Activated CD8-positive, alpha-beta T cell treated with anti-CD3 and anti-CD28 coated beads for 36 hours (primary cell): ENCODE measurements at regions not wholly inside any gene's neighbourhood (a gene's known extent, or its start where the extent isn't known, plus 50 kb on each side); places are given as distances from the start of the nearest gene placed in this dataset.

Source experiments
- ATAC-seq: fragments of 200-7000 bp; cut with Tn5 transposase; one replicate; pipeline ENCODE4 v1.10.0; 2021; ENCODE audit warnings: mild to moderate bottlenecking, moderate library complexity
- CTCF ChIA-PET: fragments of 350-600 bp; sonication (Branson Sonifier 250); formaldehyde crosslinking; loops from one replicate; lab custom pipeline; 2021; ENCODE audit warnings: antibody characterized with exemption; lab: Charles Lee
- POLR2A ChIA-PET: fragments of 350-600 bp; sonication (Branson Sonifier 250); formaldehyde crosslinking; loops from one replicate; lab custom pipeline; 2021; ENCODE audit warnings: antibody characterized with exemption; lab: Charles Lee
- DNase-seq: peaks from one replicate; pipeline ENCODE4 v3.0.0-alpha.2; 2020
- H3K27ac Mint-ChIP-seq: one replicate; pipeline ENCODE4 v1.8.0; 2021; ENCODE audit warnings: mild to moderate bottlenecking, mixed read lengths
- H3K27me3 Mint-ChIP-seq: one replicate; pipeline ENCODE4 v1.8.0; 2021; ENCODE audit warnings: mixed read lengths
- H3K36me3 Mint-ChIP-seq: one replicate; pipeline ENCODE4 v1.8.0; 2021; ENCODE audit warnings: low read depth, mixed read lengths
- H3K4me1 Mint-ChIP-seq: one replicate; pipeline ENCODE4 v1.8.0; 2021; ENCODE audit warnings: low read depth, mixed read lengths
- H3K4me3 Mint-ChIP-seq: one replicate; pipeline ENCODE4 v1.8.0; 2021; ENCODE audit warnings: mild to moderate bottlenecking, moderate library complexity, mixed read lengths
- H3K9me3 Mint-ChIP-seq: one replicate; pipeline ENCODE4 v1.8.0; 2021; ENCODE audit warnings: mixed read lengths
- CTCF ChIP-seq: fragments of 200-600 bp; IDR thresholded peaks from one replicate; pipeline ENCODE4 v1.8.0; 2022; ENCODE audit warnings: antibody characterized with exemption, mild to moderate bottlenecking
- intact Hi-C: fragments of 100-400 bp; cut with micrococcal nuclease; formaldehyde crosslinking; loops from one replicate; pipeline ENCODE4 v1.10.0; 2022

DNA sequence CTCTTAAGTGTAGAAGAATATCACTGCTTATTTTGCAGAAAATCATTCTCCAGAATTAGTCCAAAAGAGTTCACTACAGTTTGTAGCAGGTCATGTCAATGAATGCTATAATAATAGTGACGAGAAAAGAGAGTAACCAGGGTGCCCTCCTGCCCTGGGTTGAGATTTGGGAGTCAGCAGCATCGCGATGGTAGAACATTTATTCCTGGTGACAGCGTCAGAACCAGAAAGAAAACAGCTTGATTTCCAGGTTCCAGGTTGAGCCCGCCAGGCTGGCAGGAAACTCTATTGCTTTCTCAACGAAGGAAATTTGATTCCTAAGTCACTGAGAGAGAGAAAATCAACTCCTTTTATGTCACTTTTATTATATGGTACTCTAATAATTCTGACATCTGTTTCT, 550.3 kb downstream of the QKI start:
- Mint-ChIP-seq H3K27me3 (peaks cover 3% of the 10 kb centered on the region), H3K27ac (no peak overlapping the region), H3K4me3 (no peak overlapping the region), H3K9me3 (no peaks in the 10 kb centered on the region), H3K4me1 (no peaks in the 10 kb centered on the region), H3K36me3 (no peaks in the 10 kb centered on the region)
- intact Hi-C loops, result no loop called here
- ChIA-PET POLR2A (no interaction called here), CTCF (no interaction called here)
- no peak for DNase-seq
- no peak for TF ChIP-seq CTCF
- no peak for ATAC-seq

DNA sequence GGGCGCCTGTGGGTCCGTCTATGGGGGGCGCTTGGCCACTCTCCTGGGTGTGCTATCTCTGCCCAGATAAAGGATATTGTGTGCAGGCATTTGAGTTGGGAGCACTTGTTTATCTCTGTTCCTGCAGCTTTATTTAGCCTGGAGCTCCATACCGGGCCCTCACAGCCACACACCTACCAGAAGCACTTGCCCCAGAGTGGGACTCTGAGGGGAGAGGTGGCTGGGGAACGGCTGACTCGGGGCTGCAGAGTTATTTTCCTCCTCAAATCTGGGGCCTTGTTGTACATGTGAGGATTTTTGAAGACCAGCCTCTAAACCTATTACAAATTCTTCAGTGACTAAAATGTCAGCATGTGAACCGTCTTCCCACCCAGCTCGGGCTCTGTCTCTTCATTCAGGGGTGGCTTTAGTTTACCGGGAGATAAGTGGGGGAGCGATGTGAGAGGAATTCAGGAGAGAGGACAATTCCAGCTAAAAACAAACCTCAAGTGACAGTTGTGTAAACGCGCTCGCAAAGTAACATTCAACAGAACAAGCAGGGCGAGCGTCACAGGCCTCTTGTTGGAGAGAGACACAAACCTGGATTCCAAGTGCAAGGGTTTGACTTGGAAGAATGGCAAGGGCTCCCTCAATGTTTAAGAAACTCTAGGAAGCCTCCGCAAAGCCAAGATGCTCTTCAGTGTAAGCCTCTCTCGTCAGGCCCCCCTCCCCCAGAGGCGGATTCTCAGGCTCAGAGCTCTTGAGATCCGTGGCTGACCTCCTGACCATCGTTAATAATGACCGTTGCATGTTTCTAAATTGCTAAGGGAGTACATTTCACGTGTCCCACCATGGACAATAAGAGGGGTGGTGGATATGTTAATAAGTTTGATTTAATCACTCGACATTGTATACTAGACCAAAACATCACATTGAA, 548.9 kb downstream of the QKI start:
- DNase-seq, result no peak
- Mint-ChIP-seq H3K9me3 (no peaks in the 10 kb centered on the region), H3K27ac (no peak overlapping the region), H3K4me3 (no peak overlapping the region), H3K4me1 (no peaks in the 10 kb centered on the region), H3K36me3 (no peaks in the 10 kb centered on the region), H3K27me3 (peaks cover 6% of the 10 kb centered on the region)
- ATAC-seq, result no peak
- POLR2A ChIA-PET, result no interaction called here
- intact Hi-C loops, result no loop called here
- no peak for TF ChIP-seq CTCF
- CTCF ChIA-PET, result no interaction called here

GRCh38 chr6:163962627-163963117, 548.2 kb downstream of the QKI start:
- intact Hi-C loops, result no loop called here
- ChIA-PET CTCF (no interaction called here), POLR2A (no interaction called here)

DNA sequence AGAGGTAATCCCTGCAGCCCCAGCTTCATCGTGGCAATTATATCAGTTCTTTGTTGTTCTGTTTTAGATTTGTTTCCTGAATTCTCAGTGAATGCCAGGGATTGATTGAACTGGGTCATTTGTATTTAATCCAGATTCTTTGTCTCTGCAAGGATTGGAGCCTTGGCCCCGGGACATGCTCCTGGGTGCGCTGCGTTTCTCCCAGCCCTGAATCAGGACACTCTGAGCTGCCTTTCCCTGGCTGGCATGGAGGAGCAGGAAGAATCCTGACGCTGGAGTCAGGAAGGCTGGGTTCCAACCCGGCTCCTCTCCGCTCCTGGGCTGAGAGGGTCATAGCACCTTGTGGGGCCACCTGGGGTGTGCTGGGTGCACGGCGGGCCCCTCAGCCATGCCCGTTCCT, 545.6 kb downstream of the QKI start:
- no peak overlapping the region for H3K4me3 Mint-ChIP-seq
- DNase-seq, result no peak
- intact Hi-C loops, result no loop called here
- no peaks in the 10 kb centered on the region for H3K4me1 Mint-ChIP-seq
- CTCF ChIA-PET, result no interaction called here
- no peak for ATAC-seq
- no peak for TF ChIP-seq CTCF
- H3K9me3 Mint-ChIP-seq, result no peaks in the 10 kb centered on the region
- POLR2A ChIA-PET, result no interaction called here
- H3K27ac Mint-ChIP-seq, result no peak overlapping the region
- H3K27me3 Mint-ChIP-seq, result peaks cover 17% of the 10 kb centered on the region
- H3K36me3 Mint-ChIP-seq, result no peaks in the 10 kb centered on the region

More at GRCh38 chr6:163962627-163963117, 548.2 kb downstream of the QKI start:
- ATAC-seq (no peak), DNase-seq (no peak)
- peaks cover 6% of the 10 kb centered on the region for H3K27me3 Mint-ChIP-seq
- no peaks in the 10 kb centered on the region for H3K9me3 Mint-ChIP-seq
- H3K4me3 Mint-ChIP-seq, result no peak overlapping the region
- no peak for TF ChIP-seq CTCF
- no peaks in the 10 kb centered on the region for H3K4me1 Mint-ChIP-seq
- no peaks in the 10 kb centered on the region for H3K36me3 Mint-ChIP-seq
- H3K27ac Mint-ChIP-seq, result no peak overlapping the region

DNA sequence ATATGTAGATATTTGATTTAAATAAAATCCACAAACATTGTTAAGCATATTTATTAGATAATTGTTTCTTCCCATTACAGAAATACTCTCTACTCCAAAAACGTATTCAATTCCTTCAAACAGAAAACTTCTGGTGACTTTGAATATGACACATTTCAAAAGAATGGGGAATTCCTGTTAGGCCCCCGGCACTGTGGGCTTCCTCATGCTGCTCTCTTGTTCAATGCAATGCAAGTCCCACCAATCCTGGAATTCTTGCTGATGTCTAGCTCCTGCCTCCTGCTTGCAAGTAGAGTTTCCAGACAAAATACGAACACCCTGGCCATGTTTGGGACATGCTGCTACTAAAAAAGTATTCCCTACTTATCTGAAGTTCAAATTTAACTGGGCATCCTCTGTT, 544.1 kb downstream of the QKI start:
- DNase-seq (no peak), ATAC-seq (no peak)
- intact Hi-C loops, result loop anchor here (10.0 kb wide), 1 partner anchor 784 kb away; no protein-coding TSS in a partner anchor
- no peaks in the 10 kb centered on the region for H3K9me3 Mint-ChIP-seq
- ChIA-PET CTCF (interaction anchor here (1.2 kb wide), 1 partner anchor 12 kb away, joined by 6 read pairs; no protein-coding TSS in a partner anchor), POLR2A (no interaction called here)
- H3K27me3 Mint-ChIP-seq, result peaks cover 18% of the 10 kb centered on the region
- H3K27ac Mint-ChIP-seq, result no peak overlapping the region
- H3K4me1 Mint-ChIP-seq, result no peaks in the 10 kb centered on the region
- H3K4me3 Mint-ChIP-seq, result no peak overlapping the region
- no peaks in the 10 kb centered on the region for H3K36me3 Mint-ChIP-seq
- no peak for TF ChIP-seq CTCF
